Activated naive CD4-positive, alpha-beta T cell treated with anti-CD3 and anti-CD28 coated beads, Interleukin-2, amount 10 ng/mL, durations not matched to agents 7 days and 5 days (primary cell): ENCODE measurements at regions not wholly inside any gene's neighbourhood (a gene's known extent, or its start where the extent isn't known, plus 50 kb on each side); places are given as distances from the start of the nearest gene placed in this dataset.

ENCODE experiments used
- CTCF ChIA-PET: fragments of 350-600 bp; sonication (Branson Sonifier 250); formaldehyde crosslinking; loops from one replicate; lab custom pipeline; 2021; ENCODE audit warnings: antibody characterized with exemption; lab: Charles Lee
- DNase-seq: peaks from one replicate; pipeline ENCODE4 v3.0.0-alpha.2; 2020
- H3K27ac Mint-ChIP-seq: one replicate; pipeline ENCODE4 v1.8.0; 2021; ENCODE audit warnings: mild to moderate bottlenecking, moderate library complexity, mixed read lengths
- H3K27me3 Mint-ChIP-seq: one replicate; pipeline ENCODE4 v1.8.0; 2021; ENCODE audit warnings: mild to moderate bottlenecking, mixed read lengths
- H3K36me3 Mint-ChIP-seq: one replicate; pipeline ENCODE4 v1.8.0; 2021; ENCODE audit warnings: mixed read lengths
- H3K4me1 Mint-ChIP-seq: one replicate; pipeline ENCODE4 v1.8.0; 2021; ENCODE audit warnings: mixed read lengths
- H3K4me3 Mint-ChIP-seq: one replicate; pipeline ENCODE4 v1.8.0; 2021; ENCODE audit warnings: mild to moderate bottlenecking, moderate library complexity, mixed read lengths
- H3K9me3 Mint-ChIP-seq: one replicate; pipeline ENCODE4 v1.8.0; 2021; ENCODE audit warnings: mixed read lengths

DNA sequence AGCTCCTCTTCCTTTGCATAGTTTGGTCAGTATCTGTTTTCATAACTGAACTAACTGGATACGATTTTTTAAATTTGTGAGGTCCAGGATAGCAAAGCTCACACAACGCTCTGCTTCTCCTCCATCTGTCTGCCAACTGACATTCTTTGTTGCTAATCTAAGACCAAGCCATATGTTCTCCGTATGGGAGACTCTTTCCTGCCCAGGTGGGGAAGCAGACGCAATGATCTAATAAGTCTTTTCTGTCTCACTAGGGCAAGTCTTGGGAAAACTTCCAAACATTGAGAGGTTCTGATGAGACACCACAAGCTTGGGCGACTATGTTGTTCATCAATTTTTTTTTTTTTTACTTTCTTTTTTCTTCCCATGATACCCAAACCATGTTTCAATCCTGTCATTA is 558.5 kb downstream of the EFNA5 start:
- Mint-ChIP-seq H3K4me3 (no peak overlapping the region), H3K36me3 (no peaks in the 10 kb centered on the region), H3K27me3 (no peaks in the 10 kb centered on the region), H3K27ac (no peak overlapping the region), H3K9me3 (peaks cover 6% of the 10 kb centered on the region), H3K4me1 (no peaks in the 10 kb centered on the region)
- CTCF ChIA-PET: interaction anchor here (0.6 kb wide), 1 partner anchor 1345 kb away, joined by 3 read pairs; no protein-coding TSS in a partner anchor
- DNase-seq: no peak

DNA sequence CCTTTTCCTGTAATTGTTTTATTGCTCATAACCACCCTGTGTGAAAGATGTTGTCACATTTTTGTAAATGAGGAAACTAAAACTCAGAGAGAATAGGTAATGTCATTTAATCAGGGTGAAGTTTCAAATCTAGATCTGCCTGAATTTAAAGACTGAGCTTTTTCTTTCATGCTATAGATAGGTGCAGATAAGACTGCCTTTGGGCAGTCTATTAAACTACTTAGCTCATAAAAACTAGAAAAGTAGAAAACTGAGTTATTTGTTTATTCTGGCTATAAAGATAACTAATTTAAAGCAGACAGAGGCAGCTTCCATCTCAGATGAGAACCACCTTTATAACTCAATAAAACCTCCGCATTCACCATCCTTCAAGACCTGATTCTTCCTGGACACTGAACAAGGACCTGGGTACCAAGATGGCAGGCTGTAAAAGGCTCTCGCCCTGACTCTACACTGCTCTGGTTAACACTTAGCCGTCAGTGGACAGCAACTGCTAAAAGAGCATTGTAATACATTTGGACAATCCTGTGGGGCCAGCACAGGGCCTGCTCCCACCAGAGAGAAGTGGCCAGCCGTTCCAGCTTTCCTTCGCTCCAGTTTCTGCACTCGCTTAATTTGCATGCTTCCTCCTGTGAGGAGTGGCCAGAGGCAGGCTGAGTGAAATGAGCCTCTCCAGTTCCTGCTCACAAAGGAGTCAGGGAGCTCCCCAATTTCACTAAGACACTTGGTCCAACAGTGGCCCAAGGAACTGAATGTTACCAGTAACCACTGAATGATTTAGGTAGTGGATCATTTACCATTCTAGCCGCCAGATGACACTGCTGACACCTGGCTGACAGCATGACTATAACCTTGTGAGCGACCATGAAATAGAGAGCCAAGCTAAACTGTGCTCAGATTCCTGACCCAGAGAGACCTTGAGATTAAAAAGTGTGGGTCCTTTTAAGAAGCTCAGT is 566.4 kb downstream of the EFNA5 start:
- no peak overlapping the region for H3K27ac Mint-ChIP-seq
- no peaks in the 10 kb centered on the region for H3K27me3 Mint-ChIP-seq
- no peak for DNase-seq
- H3K4me3 Mint-ChIP-seq: no peak overlapping the region
- no peaks in the 10 kb centered on the region for H3K36me3 Mint-ChIP-seq
- CTCF ChIA-PET: no interaction called here
- H3K4me1 Mint-ChIP-seq: no peaks in the 10 kb centered on the region
- H3K9me3 Mint-ChIP-seq: no peaks in the 10 kb centered on the region

DNA sequence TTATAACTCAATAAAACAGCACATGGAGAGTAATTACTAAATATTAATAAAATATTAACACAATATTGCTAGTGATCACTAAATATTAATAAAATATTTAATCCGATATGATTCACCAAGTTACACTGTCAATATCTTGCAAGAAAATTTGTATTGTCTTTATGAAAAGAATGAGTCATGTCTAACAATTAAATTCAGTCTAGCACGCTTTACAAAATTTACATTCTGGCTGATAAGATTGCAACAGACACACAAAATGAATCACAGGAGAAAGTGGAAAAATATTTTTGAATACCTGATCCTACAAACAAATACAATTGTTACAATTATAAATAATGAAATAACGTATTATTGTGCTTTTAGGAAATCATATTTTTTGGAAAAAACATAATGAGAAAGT is 567.2 kb downstream of the EFNA5 start:
- H3K9me3 Mint-ChIP-seq: peaks cover 2% of the 10 kb centered on the region
- no peak overlapping the region for H3K4me3 Mint-ChIP-seq
- H3K36me3 Mint-ChIP-seq: no peaks in the 10 kb centered on the region
- no peak for DNase-seq
- no peak overlapping the region for H3K27ac Mint-ChIP-seq
- CTCF ChIA-PET: no interaction called here
- no peaks in the 10 kb centered on the region for H3K27me3 Mint-ChIP-seq
- no peaks in the 10 kb centered on the region for H3K4me1 Mint-ChIP-seq

DNA sequence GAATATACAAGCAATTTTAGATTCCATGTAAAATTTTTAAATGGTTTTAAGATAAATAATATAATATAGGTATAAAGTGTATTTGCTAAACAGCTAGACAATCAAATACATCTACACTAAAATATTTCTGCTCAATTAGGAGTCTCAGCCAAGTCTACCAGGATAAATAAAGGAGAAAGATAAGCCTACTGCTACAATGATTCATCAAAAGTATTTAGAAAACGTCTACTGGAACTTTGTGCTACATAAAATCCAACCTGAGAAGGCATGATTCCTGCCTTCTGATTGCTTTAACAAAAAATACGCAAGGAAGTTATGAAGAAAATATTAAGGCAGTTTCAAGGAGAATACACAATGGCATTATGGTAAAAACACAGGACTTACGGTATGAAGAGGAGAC is 570.6 kb downstream of the EFNA5 start:
- CTCF ChIA-PET: no interaction called here
- Mint-ChIP-seq H3K4me1 (no peaks in the 10 kb centered on the region), H3K27me3 (no peaks in the 10 kb centered on the region), H3K4me3 (no peak overlapping the region), H3K27ac (no peak overlapping the region), H3K9me3 (peaks cover 4% of the 10 kb centered on the region), H3K36me3 (no peaks in the 10 kb centered on the region)
- DNase-seq: no peak

DNA sequence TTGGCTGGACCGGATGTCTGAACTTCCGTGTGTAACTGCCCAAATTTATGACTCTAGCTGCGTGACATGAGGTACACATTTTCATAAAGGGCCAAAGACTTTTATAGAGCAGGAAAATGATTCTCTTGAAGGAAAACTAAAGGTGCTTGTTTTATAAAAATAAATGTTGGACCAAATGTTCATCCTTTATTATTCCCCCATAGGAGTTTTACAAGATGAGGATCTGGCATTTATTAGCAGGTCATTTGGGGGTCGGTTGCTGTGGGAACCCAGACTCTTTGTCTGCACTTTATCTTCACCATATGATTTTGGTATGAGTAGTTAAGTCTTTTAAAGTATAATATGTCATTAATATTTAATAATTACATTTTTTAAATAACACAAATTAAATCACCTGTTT is 571.2 kb downstream of the EFNA5 start:
- Mint-ChIP-seq H3K4me1 (no peaks in the 10 kb centered on the region), H3K36me3 (no peaks in the 10 kb centered on the region), H3K9me3 (peaks cover 4% of the 10 kb centered on the region), H3K27me3 (no peaks in the 10 kb centered on the region), H3K27ac (no peak overlapping the region), H3K4me3 (no peak overlapping the region)
- no peak for DNase-seq
- CTCF ChIA-PET: no interaction called here

DNA sequence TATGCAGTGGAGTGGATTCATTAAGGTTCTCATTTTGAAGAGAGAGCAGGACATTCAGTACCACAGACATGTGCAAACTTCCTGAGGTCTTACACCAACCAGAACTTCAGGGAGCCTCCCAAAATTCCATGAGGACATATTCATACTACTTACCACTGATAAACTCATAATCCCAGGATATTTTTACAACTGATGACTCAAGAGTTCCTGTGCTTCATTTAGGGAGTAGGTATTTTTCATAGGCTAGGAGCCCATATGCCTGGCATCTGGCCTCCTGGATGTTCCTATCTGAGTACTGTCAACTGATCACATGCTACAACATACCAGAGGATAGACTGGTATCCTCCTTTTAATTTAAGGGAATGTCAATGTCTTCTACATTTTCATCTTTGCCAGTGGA is 578.0 kb downstream of the EFNA5 start:
- H3K36me3 Mint-ChIP-seq: no peaks in the 10 kb centered on the region
- H3K27ac Mint-ChIP-seq: no peak overlapping the region
- CTCF ChIA-PET: no interaction called here
- DNase-seq: no peak
- no peaks in the 10 kb centered on the region for H3K27me3 Mint-ChIP-seq
- no peak overlapping the region for H3K4me3 Mint-ChIP-seq
- no peaks in the 10 kb centered on the region for H3K9me3 Mint-ChIP-seq
- no peaks in the 10 kb centered on the region for H3K4me1 Mint-ChIP-seq

DNA sequence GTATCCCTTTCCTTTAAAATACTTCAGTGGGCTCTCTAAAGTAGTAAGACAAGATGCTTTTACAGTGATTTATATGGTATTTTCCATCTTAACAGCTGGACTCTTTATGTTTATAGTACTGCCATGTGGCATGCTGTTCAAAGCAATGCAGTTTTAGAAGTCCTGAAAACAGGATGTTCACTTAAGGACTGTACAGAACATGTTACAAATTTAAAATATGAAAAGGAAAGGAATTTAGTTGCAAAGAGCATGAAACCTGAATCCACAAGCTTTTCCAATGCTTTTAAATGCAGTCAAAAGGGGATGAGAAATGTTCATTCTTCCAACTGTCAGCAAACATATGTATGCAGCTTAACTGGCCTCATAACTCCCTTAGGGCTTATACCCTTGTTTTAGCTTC is 580.2 kb downstream of the EFNA5 start:
- Mint-ChIP-seq H3K9me3 (peaks cover 2% of the 10 kb centered on the region), H3K27me3 (no peaks in the 10 kb centered on the region)

DNA sequence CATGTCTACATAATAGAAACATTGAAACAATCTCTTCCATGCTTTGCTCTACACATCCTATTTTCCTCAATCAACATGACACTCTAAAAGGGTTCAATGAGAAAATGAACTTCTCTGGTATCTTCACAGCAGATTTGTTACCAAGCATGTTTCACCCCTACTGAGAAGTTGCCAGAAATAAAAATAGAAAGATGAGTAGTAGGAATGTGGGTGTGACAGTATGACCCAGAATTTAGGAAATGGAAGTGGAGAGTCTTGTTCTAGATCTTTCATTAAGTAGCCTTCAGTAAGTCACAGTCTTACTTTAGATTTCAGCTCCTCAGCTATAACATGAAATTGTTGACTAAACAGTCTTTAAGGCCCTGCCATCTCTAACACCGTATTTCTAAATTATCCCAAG is 581.8 kb downstream of the EFNA5 start:
- Mint-ChIP-seq H3K36me3 (no peaks in the 10 kb centered on the region), H3K9me3 (peaks cover 2% of the 10 kb centered on the region), H3K27ac (no peak overlapping the region), H3K4me3 (no peak overlapping the region), H3K4me1 (no peaks in the 10 kb centered on the region), H3K27me3 (no peaks in the 10 kb centered on the region)
- CTCF ChIA-PET: no interaction called here
- DNase-seq: no peak

More for the DNA sequence above, 580.2 kb downstream of the EFNA5 start:
- Mint-ChIP-seq H3K36me3 (no peaks in the 10 kb centered on the region), H3K4me1 (no peaks in the 10 kb centered on the region), H3K27ac (no peak overlapping the region), H3K4me3 (no peak overlapping the region)
- CTCF ChIA-PET: no interaction called here
- no peak for DNase-seq

DNA sequence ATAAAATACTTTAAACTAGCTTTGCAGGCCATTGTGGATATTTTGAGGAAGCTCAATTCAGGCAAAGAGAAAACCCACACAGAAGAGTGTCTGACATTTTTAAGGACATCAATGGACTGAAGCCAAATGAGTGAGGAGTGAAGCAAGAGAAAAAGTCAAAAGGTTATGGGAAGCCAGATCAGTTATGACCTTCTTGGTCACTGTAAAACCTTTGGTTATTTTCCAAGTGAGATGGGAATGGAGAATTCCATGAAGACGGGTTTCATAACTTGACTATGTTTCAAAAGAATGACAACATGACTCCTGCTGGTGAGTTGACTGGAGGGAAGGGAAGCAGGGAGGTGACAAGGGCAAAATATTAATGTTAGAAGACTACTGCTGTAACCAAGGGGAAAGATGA is 585.2 kb downstream of the EFNA5 start:
- H3K4me1 Mint-ChIP-seq: no peaks in the 10 kb centered on the region
- DNase-seq: no peak
- CTCF ChIA-PET: no interaction called here
- H3K9me3 Mint-ChIP-seq: peaks cover 2% of the 10 kb centered on the region
- H3K4me3 Mint-ChIP-seq: no peak overlapping the region
- no peaks in the 10 kb centered on the region for H3K36me3 Mint-ChIP-seq
- H3K27me3 Mint-ChIP-seq: no peaks in the 10 kb centered on the region
- no peak overlapping the region for H3K27ac Mint-ChIP-seq

DNA sequence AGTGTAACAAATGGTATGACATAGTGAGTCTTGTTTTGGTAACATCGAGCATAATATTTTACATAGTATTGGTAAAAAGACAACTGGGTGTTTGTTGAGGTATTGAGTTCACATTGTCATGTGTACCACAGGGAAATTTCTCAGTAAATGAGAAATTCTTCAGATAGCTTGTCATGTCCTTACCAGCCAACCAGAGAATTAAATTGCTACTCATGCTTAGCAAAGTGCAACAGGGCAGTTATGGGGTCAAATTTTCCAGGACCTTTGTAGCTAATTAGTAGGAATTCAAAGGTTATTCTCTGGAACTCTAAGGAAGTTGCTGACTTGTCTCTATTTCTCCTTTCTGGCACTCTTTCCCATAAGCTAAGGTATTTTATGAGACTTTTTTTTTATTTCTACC is 595.7 kb downstream of the EFNA5 start:
- Mint-ChIP-seq H3K4me3 (no peak overlapping the region), H3K9me3 (peaks cover 2% of the 10 kb centered on the region), H3K27me3 (no peaks in the 10 kb centered on the region), H3K4me1 (no peaks in the 10 kb centered on the region), H3K36me3 (no peaks in the 10 kb centered on the region), H3K27ac (no peak overlapping the region)
- DNase-seq: no peak
- CTCF ChIA-PET: no interaction called here

DNA sequence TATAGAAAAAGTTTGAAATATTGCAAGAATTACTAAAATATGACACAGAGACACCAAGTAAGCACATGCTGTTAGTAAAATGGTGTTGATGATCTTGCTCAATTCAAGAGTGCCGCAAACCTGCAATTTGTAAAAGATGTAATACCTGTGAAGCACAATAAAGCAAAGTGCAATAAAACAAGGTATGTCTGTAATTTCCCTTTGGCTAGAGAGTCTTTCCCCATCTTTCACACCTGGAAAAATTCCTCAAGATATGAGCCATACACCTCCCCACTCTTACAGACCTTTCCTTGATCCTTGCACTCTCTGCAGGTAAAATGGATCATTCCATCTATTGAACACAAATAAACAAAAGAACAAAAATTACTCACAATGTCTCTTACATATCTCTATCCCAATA is 597.8 kb downstream of the EFNA5 start:
- Mint-ChIP-seq H3K4me1 (no peaks in the 10 kb centered on the region), H3K27me3 (no peaks in the 10 kb centered on the region), H3K27ac (no peak overlapping the region), H3K36me3 (no peaks in the 10 kb centered on the region), H3K9me3 (peaks cover 2% of the 10 kb centered on the region), H3K4me3 (no peak overlapping the region)
- CTCF ChIA-PET: no interaction called here
- DNase-seq: no peak

DNA sequence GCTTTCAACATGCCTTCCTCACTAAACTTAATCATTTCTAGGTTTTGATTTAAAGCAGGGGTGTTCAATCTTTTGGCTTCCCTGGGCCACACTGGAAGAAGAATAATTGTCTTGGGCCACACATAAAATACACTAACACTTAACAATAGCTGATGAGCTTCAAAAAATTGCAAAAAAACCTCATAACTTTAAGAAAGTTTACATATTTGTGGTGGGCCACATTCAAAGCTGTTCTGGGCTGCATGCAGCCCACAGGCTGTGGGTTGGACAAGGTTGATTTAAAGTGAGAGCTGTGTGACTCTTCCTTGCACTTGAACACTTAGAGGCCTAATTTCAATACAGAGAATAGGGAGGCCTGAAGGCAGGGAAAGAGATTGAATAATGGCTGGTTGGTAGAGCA is 598.3 kb downstream of the EFNA5 start:
- no peaks in the 10 kb centered on the region for H3K36me3 Mint-ChIP-seq
- no peaks in the 10 kb centered on the region for H3K27me3 Mint-ChIP-seq
- no peak for DNase-seq
- H3K4me3 Mint-ChIP-seq: no peak overlapping the region
- peaks cover 2% of the 10 kb centered on the region for H3K9me3 Mint-ChIP-seq
- no peaks in the 10 kb centered on the region for H3K4me1 Mint-ChIP-seq
- CTCF ChIA-PET: no interaction called here
- H3K27ac Mint-ChIP-seq: no peak overlapping the region

DNA sequence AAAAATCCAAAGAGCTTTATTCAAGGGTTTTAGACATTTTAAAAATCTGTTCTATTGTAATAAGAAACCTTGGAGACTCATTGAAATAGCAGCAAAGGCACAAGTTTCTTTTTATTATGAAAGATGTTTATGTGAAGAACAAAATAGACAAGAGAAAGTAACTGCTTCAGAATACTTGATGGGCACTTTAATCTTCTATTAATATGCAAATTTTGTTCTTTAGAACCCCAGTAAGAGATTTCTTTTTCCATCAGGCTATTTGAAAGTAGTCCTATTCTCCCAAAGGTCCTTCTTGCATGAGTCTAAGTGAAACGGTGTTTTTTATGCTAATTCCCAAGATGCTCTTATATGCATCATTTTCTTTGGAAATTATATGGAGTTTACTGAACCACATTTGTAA is 602.0 kb downstream of the EFNA5 start:
- Mint-ChIP-seq H3K4me1 (no peaks in the 10 kb centered on the region), H3K36me3 (no peaks in the 10 kb centered on the region), H3K9me3 (peaks cover 2% of the 10 kb centered on the region), H3K4me3 (no peak overlapping the region), H3K27ac (no peak overlapping the region), H3K27me3 (no peaks in the 10 kb centered on the region)
- CTCF ChIA-PET: no interaction called here
- DNase-seq: no peak

DNA sequence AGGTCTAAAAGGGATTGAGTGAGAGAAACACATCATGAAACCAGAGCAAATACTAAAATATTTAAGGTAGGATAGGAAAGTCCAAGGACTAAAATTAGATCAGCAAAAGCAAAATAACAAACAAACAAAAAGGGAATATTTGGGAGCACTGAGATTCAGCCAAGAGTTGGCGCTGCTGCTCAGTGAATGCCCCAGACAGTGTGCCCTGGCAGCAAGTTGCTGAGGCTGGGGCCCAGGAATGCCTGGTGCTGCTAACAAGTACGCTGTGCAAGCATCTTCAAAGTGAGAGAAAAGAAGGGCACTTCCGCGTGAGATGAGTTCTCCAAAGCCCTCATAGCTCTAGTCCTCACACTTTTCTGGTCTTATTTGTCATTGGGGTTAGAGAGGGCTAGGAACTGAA is 603.3 kb downstream of the EFNA5 start:
- CTCF ChIA-PET: no interaction called here
- no peak for DNase-seq
- H3K4me3 Mint-ChIP-seq: no peak overlapping the region
- no peak overlapping the region for H3K27ac Mint-ChIP-seq
- H3K36me3 Mint-ChIP-seq: no peaks in the 10 kb centered on the region
- no peaks in the 10 kb centered on the region for H3K27me3 Mint-ChIP-seq
- no peaks in the 10 kb centered on the region for H3K4me1 Mint-ChIP-seq
- H3K9me3 Mint-ChIP-seq: peaks cover 2% of the 10 kb centered on the region

DNA sequence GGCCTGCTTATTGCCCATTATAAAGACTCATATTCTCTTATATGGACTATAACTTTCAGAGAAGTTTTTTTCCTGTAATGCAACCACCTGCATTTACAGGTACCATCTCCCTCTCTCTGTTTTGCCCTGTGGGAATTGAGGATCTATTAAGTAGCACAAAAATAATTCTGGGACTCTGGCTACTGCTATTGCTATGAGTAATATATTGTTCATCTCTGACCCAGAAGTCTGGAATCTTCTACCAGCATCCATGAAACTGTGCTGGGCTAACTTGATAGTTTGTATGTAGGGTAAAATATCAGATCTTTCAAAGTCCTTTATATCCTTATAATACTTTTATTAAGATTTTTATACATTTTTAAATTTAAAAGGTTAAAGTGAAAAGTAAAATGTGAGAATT is 607.2 kb downstream of the EFNA5 start:
- H3K4me3 Mint-ChIP-seq: no peak overlapping the region
- no peak for DNase-seq
- H3K27me3 Mint-ChIP-seq: no peaks in the 10 kb centered on the region
- no peaks in the 10 kb centered on the region for H3K36me3 Mint-ChIP-seq
- no peaks in the 10 kb centered on the region for H3K4me1 Mint-ChIP-seq
- CTCF ChIA-PET: no interaction called here
- H3K27ac Mint-ChIP-seq: no peak overlapping the region
- H3K9me3 Mint-ChIP-seq: no peaks in the 10 kb centered on the region
